Activated CD8-positive, alpha-beta memory T cell treated with anti-CD3 and anti-CD28 coated beads, Interleukin-2, amount 50 U/mL, for 48 hours (primary cell): ENCODE measurements at regions not wholly inside any gene's neighbourhood (a gene's known extent, or its start where the extent isn't known, plus 50 kb on each side); places are given as distances from the start of the nearest gene placed in this dataset.

Experiments used
- DNase-seq: peaks from one replicate; pipeline ENCODE4 v3.0.0-alpha.2; 2020

DNA sequence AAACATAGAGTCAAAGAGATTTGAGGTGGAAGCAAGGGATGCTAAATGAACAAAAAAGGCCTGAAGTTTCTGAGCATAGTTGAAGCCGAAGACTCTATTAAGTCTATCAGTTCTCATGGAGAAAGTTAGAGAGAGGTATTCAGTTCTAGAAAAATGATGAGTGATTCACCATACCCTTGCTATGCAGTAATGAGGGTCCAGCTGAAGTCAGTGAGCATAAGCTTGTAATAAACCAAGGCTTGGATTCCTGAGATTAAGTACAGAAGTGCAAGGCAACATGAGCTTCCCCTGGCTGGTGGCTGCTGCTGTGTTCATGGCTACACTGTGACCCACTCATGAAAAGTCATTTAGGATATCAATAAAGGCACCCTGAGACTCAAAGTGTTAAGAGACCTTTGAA lies 129.7 kb upstream of the MTAP start:
- DNase-seq, result no peak

DNA sequence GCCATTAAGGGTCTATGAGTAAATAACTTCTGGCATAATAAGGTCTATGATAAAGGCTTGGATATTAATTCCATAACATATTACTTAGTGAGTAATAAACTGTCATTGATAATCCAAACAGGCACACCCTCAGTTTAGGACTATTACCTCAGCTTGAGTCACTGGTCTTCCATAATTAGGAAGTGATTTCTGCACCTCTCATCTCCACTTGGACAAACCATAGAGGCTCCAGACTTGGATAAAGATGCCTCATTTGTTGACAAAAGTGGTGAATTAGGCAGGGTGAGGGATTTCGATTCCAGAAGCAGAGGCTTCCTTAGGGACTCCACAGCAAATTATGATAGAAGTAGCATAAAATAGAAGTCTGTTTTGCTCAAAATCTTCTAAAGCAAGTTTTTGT lies 127.5 kb upstream of the MTAP start:
- no peak for DNase-seq

DNA sequence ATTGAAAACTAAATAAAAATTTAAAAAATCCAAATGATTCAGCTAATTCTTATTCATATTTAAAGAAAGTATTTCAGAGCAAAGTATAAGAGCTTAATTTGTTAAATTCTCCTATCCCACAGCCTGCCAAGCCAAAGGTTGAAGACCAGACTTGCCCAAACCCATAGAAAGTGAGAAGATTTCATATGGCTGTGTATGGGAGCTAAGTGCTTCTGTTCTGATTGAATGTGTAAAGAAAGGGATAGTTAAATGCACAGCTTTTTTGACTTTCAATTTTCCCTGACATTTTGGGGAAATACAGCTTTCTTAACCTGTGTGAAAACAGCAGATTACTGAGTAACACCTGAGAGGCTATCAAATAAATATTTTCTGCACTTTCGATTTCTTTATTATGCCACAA lies 125.0 kb upstream of the MTAP start:
- DNase-seq, result no peak

DNA sequence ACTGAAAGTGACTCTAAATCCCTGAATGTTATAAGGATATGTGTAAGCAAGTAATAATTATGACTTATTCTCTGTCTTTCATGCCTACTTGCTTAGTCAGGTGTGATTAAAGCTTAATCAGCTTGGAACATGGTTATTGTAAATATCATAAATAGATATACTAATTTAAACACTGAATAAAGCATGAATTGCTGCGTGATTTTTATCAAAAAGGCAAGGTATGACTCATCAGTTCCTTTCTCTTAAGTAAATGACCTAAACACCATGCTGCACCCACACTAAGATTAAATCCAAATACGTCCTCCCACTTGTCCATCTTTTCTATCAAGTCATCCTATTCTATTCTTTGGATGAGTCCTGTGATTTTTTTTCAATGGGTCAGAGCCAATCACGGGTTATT lies 124.6 kb upstream of the MTAP start:
- no peak for DNase-seq

DNA sequence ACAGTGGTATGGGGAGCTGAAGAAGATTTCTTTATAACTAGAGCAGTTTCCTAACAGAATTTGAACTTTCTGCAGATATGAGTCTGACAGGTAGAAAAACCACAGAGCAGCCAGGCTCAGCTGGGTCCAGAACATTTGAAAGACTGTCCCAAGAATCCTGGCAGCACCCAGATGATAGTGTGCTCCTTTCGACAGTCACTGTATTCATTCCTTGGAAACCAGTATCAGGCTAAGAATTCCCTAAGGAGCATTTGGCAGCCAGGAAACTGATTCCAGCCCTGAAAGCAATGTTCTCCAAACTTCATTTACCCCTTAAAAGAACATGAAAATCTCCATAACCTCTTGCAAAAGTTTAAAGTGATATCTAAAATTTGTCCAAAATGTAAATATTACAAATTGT lies 123.0 kb upstream of the MTAP start:
- DNase-seq, result no peak

DNA sequence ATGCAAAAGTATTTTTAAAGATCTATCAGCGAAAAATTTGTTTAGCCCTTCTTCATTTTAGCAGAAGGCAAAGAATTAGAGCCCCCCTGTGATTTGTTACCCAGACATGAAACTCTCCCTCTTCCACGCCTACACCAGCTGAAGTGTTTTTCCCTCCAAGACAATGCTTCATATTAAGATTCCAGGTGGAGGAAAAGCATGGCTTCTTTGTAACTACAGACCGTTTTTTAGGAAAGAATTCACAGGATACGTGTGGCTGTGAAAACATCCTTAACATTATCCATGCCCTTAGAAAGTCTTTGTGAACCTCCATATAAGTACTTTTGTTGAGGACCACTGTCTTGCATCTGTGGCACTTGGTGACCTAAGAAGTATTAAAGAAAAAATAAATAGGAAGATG lies 121.8 kb upstream of the MTAP start:
- DNase-seq, result no peak

DNA sequence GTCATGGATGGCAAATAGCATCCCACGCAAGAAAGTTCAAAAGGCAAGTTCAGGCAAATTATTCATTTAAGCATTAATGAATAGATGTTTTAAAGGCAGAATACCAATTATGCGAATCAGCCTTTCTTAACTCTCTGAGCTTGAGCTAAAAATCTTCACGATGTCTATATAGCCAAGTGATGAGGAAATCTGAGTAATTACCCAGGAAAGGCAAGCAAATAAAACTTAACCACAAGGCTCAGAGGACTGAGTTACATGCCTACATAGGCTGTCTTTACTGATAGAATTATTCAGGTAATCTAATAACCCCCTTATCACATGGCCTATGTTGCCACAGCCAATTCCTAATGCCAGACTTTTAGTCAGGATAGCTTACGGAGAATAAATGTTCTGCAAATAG lies 120.8 kb upstream of the MTAP start:
- DNase-seq, result no peak

DNA sequence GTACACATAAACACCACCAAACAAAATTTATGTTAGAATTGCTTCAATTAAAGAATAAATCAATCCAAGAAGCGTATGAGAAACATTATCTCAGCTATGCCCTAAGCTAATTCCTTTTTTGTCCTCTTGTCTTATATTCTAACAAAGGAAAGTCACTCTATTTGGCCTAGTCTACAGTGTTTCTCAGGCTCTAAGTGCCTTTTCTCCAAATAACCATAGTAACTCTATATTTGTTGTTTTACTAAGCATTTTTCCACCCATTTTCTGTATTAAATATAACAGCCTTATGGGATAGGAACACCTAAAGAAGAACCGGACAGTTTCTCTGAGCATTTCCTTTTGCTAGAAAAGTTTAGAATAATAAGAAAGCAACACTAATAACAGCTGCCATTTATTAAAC lies 120.1 kb upstream of the MTAP start:
- DNase-seq, result no peak

DNA sequence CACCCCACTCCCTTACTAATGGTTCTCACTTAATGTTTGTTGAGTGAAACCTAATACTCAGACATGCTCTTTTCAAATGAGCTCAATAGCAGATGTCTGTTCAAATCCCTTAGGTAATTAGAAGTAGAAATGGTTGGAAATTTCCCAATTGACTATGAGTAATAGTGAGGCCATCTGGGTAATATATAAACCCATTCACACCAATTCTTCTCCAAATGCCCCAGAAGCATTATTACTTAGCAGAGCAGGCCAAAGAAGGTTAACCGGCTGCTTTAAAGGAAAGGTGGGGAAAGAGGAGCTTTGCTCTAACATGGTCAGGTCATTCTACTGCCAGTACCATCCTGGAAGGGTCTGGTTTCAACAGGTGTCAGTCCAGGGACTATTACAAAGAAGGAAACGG lies 119.5 kb upstream of the MTAP start:
- DNase-seq, result no peak

DNA sequence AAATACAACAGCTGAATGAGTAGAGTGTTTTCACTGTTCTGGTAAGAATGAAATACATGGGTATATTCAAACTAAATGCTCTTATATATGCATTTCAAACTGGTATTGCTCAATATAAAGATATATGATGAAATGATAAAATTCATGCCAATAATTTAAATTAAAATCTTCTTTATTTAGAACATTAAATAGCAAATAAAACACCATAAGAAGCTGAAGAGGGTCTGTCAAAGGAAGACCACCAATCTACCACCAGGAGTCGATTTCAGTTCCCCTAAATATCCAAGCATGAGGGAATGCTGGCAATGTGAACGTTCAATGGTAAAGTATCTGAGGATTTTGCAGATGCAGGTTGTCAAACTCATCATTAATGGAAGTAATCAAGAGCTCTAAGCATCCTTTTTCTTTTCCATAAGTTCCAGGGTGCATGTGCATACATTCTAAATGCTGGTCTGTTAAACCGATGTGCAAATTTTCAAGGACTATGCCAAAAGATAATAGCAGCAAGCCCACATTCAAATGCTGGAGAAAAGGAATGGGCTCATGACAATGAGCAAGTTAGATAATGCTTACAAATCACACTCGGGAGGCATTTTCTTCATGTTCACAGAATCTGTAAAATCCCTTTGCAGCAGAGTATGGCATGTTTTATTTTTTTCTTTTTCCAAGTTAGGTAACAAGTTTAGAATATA lies 118.8 kb upstream of the MTAP start:
- DNase-seq, result no peak

DNA sequence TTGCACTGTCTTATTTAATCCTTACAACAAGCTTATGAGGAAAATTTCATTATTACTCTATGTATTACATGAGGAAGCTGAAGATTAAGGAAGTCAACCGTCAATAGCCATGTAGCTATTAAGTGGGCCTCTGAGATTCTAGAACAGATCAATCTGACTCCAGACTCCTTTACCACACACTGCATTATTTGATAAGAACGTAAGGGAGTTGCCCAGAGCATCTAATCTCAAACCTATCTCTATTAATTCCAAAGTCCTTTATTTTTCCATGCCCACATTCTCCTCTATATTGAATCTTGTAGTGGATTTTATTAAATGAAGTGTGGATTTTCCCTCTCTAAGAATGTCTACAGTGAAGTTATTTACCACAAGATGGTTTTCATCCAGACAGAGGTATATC lies 118.2 kb upstream of the MTAP start:
- no peak for DNase-seq

DNA sequence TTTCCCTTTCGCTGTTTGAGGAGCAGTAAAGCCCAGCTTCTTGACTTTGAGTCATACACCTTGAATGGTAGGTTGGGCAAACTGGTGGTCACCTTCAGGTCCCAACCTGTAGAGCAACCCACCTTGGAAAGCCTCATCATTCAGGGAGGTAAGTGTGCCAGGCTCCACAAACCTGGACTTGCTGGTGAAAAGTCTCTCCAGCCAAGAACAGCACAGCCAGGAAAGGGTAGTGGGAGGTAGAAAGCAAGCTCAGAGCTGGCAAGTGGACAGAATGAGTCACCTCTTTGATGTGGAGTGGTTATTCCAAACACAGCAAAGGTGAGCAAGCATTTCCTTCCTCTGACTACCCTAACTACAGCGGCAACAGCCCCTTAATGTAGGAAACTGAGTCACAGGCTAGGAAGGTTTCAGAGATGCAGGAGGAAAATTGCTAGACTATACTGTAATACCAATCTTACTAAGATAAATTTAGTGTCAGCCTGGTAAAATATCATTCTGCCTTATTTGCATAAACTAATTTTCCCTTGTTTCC lies 117.5 kb upstream of the MTAP start:
- DNase-seq, result peak; percentile 62

DNA sequence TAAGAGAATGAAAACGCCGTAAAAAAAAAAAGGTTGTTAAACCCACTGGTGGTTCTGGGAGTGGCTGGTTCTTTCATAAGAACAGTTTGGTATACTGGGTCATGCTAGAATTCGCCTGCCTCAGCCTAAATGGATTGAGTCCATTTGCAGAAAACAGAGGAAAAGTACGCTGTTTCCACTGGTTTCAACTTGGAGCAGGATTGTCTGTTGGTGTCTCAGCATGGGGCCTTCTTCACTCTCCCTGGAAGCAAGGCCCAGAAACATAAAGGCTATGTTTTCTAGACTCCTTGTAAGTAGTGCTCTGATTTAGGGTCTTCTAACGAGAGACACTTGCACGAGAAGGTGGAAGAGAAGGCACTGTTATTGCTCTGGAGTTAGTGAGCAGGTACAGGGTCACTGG lies 116.9 kb upstream of the MTAP start:
- DNase-seq, result no peak

DNA sequence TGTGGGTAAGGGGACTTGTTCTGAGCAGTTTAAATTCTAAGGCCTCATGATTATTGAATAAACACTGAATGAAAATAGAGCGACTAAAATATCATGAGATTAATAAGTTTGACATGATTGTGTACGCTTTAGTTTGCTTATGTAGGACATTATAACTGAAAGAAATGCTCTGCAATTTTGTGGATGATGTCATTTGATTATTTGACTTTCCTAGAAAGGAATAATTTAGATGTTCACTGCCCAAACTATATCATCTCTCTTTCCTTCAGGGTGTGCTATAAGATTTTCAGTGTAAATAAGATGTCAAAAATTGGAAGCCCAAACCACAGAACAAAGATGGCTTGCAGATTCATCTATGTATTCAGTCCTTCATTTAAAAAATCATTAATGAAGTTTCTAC lies 115.7 kb upstream of the MTAP start:
- no peak for DNase-seq

DNA sequence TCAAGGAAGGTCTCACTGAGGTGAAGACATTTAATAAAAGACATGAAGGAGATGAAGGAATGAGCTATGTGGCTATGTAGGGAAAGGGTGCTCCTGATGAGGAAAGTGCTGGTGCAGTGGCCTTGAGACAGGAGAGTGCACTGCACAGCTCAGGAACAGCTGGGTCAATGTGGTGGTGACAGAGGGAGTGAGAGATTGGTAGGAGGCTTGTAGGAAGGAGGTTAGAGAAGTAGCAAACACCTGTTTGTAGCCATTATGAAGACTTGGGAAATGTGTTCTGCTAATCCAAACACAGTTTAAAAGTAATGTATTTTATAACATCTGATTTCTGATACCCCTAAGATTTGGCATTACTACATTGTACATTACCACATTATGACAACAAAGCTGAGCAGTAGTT lies 115.1 kb upstream of the MTAP start:
- DNase-seq, result no peak

DNA sequence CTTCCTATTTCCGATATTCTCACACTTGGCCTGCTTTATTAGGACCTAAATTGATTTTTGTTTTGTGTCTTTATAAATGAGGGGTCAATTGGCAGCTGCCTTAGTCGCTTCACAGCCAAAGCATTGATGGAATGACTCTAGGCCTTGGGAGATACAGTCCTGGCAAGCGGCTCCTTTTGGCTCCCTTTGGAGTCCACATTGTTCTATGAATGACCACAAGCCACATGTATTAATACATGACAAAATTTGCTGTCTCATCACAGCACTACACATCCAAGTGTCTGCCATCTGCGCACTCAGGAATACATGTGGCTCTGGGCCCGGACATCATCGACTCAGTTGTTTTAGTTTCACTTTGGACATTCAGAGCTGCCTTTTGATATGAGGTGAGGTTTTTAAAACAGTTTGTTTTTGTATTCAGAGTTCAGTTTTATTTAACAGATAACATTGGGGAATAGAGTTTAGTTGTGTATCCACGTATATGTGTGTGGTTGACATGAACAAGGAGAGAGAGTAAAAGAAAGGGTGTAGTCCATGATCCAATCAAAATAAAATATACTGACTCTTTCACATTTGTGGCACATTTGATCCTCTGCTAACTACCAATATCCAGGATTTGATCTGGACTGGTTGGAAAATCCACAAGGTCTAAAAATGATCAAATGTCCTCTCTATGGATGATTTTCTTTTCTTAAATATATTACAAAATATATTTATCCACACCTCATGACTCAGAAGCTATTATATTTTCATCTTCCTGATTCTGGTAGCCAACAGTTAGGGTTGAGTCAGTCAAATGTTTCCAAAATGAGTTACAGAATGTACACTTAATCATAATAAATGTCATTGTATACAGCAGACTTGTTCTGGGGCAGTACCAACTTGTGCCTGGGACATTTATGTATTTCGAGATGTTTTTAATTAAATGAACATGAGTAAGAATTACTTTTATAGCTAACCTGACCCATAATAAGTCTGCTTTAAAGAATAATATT lies 114.0 kb upstream of the MTAP start:
- no peak for DNase-seq

DNA sequence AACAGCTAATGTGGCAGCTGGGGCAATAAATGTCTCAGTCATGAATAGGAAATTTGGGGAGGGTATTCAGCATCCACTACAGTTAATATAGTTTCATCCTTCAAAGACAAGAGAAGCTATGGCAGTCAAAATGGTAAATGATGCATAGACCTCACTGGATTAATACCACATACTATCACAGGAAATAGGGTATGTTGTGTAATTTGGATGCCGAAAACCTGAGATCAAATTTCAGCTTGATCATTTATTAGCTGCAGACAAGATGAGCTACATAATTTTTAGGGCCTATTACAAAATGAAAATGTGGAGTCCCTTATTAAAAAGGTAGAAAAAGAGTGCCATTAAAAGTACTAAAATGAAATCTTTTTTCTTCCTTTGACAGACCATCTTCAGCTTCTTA lies 112.6 kb upstream of the MTAP start:
- DNase-seq, result no peak

DNA sequence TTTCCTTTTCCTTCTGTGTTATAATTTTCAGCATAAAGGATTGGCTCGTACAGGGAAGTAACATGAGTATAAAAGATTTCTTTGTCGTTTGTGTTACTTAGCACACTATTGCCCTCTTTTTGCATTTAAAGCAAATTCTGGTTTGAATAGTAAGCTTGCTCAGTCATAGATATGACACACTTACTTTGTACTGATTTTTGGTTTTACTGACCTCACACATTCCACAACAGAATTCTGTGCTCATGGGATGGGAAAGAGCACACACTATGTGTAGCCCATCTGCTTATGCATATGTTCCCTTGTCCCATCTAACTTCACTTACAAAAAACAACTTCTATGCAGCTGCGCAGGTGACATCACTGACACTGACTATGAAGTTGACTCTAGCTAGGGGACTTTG lies 111.9 kb upstream of the MTAP start:
- DNase-seq, result no peak

DNA sequence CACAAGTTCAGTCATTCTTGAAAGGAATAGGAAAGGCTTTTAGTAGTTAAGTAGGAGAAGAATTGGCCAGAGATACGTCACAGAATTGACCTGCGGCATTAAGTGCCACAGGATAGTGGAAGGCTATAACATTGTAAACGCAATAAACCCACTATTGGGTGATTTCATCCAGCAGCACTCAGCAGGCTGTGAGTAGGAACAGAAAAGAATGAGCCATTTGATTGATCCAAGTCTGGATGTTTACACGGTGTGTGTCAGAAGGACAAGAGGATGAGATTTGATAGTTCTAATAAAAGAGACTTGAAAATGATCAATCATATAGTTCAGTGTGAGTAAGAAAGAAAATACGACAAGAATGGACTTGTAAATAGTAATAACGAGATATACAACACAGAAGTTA lies 110.0 kb upstream of the MTAP start:
- DNase-seq, result no peak

DNA sequence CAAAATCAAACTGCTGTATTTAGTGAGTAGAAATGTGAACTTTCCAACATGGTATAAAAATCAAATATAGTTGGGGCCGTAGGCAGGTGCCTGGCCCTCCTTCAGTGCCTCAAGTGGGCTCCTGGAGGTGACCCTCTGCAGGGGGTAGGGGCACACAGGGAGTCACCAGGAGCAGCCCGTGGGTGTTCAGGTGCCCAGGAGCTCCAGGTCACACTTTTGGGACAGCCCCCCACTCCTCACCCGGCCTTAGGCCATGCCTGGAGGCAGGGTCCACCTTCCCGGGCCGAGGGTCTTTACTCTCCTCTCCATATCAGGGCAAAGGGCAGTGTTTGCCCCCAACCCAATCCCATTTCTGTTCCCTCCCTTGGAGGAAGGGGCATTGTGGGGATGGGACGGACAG lies 108.0 kb upstream of the MTAP start:
- no peak for DNase-seq

DNA sequence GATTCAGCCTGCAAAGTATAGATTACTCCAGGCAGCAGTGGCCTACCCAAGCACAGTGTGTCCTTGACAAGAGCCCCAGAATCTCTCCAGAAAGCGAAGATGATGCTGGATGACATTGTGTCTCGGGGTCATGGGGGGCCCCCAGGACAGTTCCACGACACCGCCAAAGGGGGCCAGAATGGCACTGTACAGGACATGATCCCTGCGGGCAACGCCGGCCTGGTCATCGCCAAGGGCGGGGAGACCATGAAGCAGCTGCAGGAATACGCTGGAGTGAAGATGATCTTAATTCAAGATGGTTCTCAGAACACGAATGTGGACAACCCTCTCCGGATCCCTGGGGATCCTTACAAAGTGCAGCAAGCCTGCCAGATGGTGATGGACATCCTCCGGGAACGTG lies 107.0 kb upstream of the MTAP start:
- no peak for DNase-seq

DNA sequence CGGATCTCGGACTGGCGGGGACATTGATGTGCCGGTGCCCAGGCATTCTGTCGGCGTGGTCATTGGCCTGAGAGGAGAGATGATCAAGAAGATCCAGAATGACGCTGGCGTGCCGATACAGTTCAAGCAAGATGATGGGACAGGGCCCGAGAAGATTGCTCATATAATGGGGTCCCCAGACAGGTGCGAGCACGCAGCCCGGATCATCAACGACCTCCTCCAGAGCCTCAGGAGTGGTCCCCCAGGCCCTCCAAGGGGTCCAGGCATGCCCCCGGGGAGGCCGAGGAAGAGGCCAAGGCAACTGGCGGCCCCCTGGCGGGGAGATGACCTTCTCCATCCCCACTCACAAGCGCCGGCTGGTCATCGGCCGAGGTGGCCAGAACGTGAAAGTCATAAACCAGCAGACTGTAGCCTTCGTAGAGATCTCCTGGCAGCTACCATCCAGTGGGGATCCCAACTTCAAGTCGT lies 106.5 kb upstream of the MTAP start:
- no peak for DNase-seq

DNA sequence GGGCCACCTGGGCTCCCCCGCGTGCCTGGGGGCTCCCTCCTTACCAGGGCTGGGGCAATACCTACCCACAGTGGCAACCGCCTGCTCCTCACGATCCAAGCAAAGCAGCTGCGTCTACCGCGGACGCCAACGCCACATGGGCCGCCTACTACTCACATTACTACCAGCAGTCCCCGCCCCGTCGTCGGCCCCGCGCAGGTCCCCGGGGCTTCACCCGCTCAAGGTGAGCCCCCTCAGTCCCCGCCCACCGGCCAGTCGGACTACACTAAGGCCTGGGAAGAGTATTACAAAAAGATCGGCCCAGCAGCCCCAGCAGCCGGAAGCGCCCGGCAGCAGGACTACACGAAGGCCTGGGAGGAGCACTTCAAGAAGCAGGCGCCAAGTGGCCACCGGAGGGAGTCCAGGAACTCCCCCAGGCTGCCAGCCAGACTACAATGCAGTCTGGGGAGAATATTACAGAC lies 106.0 kb upstream of the MTAP start:
- no peak for DNase-seq

DNA sequence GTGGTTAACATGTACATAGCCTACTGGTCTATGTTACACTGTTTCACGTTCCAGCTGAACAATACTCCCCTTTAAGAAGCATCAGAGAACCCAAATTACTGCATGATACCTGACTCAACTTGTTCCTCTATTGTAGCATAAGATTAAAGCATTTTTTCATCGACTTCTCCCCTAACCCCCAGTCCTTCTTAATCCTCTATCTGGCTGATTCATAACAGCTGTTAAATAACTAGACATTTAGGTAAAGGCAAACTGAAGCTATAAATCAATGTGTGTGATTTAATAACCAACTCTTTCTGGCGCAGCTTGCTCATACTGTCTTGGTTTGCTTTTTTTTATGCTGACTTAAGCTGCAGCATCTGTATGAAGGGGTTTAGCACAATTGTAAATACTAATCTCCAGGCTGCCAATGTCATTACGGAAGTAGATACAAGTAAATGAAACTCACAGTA lies 94.2 kb upstream of the MTAP start:
- no peak for DNase-seq
